HL-60 (cell line): ENCODE measurements at regions not wholly inside any gene's neighbourhood (a gene's known extent, or its start where the extent isn't known, plus 50 kb on each side); places are given as distances from the start of the nearest gene placed in this dataset.

Source experiments
- DNase-seq, 2 experiments: peaks; one replicate each; pipeline ENCODE4 v3.0.0-alpha.2; 2010 to 2020; ENCODE audit warnings: low read depth in 1 of 2, low spot score in 1 of 2
- H3K27ac ChIP-seq: fragments of 250-450 bp; sonication (Bioruptor Pico); replicated peaks from 2 replicates; pipeline ENCODE4 v1.5.1; 2020; ENCODE audit warnings: mild to moderate bottlenecking, moderate library complexity
- H3K27me3 ChIP-seq: fragments of 250-450 bp; sonication (Bioruptor Pico); 2 replicates; pipeline ENCODE4 v1.5.1; 2021; ENCODE audit warnings: mild to moderate bottlenecking, moderate library complexity; ENCODE audit not compliant: insufficient read depth, poor library complexity, severe bottlenecking
- H3K4me3 ChIP-seq: replicated peaks from 2 replicates; pipeline ENCODE4 v1.5.1; 2011; ENCODE audit warnings: mild to moderate bottlenecking, control low read depth, low read length; ENCODE audit not compliant: insufficient read depth
- CTCF ChIP-seq: IDR thresholded peaks from one replicate; pipeline ENCODE4 v1.5.1; 2011; ENCODE audit warnings: low read length, control low read depth, inconsistent platforms; ENCODE audit not compliant: insufficient read depth
- GABPA ChIP-seq: IDR thresholded peaks from 2 replicates; pipeline ENCODE4 v1.6.1; 2012; ENCODE audit warnings: low read depth
- POLR2AphosphoS5 ChIP-seq: IDR thresholded peaks from 2 replicates; pipeline ENCODE4 v1.6.1; 2012; ENCODE audit warnings: low read depth
- SPI1 ChIP-seq: IDR thresholded peaks from 2 replicates; pipeline ENCODE4 v1.6.1; 2012; ENCODE audit warnings: low read depth, mild to moderate bottlenecking, borderline replicate concordance
- TF ChIP-seq, protein P1 (sequence below): IDR thresholded peaks from 2 replicates; pipeline ENCODE4 v1.6.1; 2012; ENCODE audit warnings: low read depth; ENCODE audit not compliant: insufficient replicate concordance

GRCh38 chr20:11546939-11547338 is 370.8 kb upstream of the BTBD3 start:
- DNase-seq = no peak
- no peak overlapping the region for H3K27ac ChIP-seq
- H3K4me3 ChIP-seq = no peak overlapping the region
- TF ChIP-seq GABPA (no peak), SPI1 (no peak), CTCF (no peak)
- TF ChIP-seq, protein P1, sequence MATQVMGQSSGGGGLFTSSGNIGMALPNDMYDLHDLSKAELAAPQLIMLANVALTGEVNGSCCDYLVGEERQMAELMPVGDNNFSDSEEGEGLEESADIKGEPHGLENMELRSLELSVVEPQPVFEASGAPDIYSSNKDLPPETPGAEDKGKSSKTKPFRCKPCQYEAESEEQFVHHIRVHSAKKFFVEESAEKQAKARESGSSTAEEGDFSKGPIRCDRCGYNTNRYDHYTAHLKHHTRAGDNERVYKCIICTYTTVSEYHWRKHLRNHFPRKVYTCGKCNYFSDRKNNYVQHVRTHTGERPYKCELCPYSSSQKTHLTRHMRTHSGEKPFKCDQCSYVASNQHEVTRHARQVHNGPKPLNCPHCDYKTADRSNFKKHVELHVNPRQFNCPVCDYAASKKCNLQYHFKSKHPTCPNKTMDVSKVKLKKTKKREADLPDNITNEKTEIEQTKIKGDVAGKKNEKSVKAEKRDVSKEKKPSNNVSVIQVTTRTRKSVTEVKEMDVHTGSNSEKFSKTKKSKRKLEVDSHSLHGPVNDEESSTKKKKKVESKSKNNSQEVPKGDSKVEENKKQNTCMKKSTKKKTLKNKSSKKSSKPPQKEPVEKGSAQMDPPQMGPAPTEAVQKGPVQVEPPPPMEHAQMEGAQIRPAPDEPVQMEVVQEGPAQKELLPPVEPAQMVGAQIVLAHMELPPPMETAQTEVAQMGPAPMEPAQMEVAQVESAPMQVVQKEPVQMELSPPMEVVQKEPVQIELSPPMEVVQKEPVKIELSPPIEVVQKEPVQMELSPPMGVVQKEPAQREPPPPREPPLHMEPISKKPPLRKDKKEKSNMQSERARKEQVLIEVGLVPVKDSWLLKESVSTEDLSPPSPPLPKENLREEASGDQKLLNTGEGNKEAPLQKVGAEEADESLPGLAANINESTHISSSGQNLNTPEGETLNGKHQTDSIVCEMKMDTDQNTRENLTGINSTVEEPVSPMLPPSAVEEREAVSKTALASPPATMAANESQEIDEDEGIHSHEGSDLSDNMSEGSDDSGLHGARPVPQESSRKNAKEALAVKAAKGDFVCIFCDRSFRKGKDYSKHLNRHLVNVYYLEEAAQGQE = no peak
- H3K27me3 ChIP-seq = no peaks in the 10 kb centered on the region

GRCh38 chr20:11549172-11550103 is 368.3 kb upstream of the BTBD3 start:
- TF ChIP-seq, protein P1 = no peak
- no peak for TF ChIP-seq POLR2AphosphoS5
- no peak for TF ChIP-seq GABPA
- TF ChIP-seq CTCF = no peak
- no peak for TF ChIP-seq SPI1
- Histone ChIP-seq H3K4me3 (no peak overlapping the region), H3K27me3 (no peaks in the 10 kb centered on the region), H3K27ac (no peak overlapping the region)
- DNase-seq = no peak

DNA sequence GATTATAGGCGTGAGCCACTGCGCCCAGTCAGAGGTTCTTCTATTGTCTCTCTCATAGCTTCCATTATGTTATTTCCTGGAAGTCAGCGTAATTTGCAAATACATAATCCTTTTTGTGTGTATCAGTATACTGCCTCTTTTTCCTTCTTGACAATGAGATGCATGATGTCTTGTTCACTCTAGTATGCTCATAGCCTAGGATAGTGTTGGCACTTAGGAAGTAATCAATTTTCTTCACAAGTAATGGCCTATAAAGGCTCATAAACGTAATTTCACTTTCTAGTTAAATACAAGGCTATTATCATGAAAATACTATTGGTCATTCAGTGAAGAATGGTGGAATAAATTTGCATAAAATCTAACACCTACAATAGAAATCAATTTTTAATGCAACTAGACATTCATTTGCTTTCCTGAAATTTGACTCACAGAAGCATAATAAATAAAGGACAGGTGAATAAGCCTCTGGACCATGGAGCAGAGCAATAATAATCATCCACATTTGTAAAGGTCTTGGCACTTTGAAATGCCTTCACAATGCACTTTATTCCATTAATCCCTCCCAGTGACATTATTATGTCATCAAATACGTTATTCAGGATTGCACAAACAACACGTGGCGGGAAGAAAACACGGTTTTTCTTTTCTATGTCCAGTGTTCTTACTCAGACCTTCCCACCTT is 366.9 kb upstream of the BTBD3 start:
- Histone ChIP-seq H3K27ac (no peak overlapping the region), H3K4me3 (no peak overlapping the region), H3K27me3 (no peaks in the 10 kb centered on the region)
- no peak for DNase-seq
- TF ChIP-seq CTCF (no peak), GABPA (no peak), SPI1 (no peak), POLR2AphosphoS5 (no peak)
- TF ChIP-seq, protein P1 = no peak
